Amygdala (tissue), 56 donors: ENCODE measurements at regions not wholly inside any gene's neighbourhood (a gene's known extent, or its start where the extent isn't known, plus 50 kb on each side); places are given as distances from the start of the nearest gene placed in this dataset.

Source experiments
- DNase-seq, 56 donors: peaks; one replicate each; lab custom pipeline; 2025; lab: John Stamatoyannopoulos, UW

DNA sequence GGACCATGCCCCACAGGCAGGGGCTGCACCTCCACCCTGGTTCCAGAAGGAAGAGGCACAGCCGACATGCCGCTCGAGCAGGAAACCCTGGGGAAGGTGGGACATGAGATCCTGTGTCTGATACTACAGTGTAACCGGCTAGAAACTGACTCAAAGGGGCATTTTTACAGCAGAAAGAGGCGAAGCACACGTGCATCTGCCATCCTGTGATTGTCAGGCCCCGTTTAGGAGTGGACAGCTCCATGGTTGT, 62.7 kb downstream of the SIK1 start:
- DNase-seq: no peak

DNA sequence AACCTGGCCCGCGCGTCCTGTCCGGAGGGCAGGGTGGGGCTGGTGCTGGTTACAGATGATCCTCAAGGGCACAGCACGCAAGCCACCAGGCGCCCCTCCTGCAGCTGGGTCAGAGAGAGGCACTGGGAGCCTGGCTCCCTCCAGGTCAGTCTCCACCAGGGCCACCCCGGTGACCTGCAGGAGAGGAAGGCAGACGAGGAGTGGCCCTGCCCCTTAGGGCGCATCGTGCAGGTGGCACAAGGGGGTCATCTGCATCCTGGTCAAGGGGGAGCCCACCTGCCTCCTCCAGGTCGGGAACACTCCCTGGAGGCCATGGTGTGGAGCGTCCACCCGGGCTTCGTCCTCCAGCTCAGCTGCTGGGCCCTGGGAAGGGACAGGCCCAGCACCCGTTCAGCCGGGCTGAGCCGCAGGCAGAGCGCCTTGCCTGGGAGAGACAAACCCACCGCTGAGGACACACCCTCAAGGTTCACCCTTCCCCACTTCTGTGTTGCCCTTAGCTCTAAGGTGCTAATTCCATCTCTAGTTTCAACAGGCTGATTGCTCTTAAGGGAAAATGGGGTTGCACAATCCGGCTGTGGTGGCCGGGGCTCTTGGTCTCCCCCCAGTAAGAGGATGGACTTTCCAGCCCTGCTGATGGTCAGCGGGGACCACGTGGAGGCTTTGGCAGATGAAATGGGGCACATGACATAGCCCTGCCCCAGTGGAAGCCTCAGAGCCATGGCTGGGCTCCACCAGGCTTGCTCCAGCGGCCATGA, 63.2 kb downstream of the SIK1 start:
- no peak for DNase-seq

DNA sequence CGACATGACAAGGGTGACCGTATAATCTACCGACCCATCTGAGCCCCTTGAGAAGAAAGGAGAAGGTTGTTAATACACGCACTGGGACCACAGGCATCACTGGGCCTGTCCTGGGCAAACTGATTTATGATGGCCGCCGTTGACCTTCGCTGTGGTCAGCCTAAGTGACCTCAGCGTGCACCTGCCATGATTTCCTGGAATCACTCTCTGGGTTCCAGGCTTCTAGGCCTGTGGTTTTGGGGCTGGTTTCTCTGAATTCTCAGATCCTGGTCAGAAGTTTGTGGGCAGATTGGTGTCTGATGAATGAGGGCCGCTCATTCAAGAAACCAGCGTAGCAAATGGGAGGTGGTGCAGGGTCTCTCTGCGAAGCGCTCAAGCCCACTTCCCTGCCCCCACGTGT, 64.0 kb downstream of the SIK1 start:
- DNase-seq: no peak

GRCh38 chr21:43362321-43362791, 64.6 kb downstream of the SIK1 start:
- DNase-seq: peak in 33 of 56 donors; percentile 13 to 72 (median 40)

- no peak for DNase-seq
These were observed 65.2 kb downstream of the SIK1 start for GRCh38 chr21:43361493-43362296.

- no peak for DNase-seq
These were observed 65.8 kb downstream of the SIK1 start for GRCh38 chr21:43361127-43361492.

GRCh38 chr21:43360441-43361126, 66.3 kb downstream of the SIK1 start:
- DNase-seq: no peak

DNA sequence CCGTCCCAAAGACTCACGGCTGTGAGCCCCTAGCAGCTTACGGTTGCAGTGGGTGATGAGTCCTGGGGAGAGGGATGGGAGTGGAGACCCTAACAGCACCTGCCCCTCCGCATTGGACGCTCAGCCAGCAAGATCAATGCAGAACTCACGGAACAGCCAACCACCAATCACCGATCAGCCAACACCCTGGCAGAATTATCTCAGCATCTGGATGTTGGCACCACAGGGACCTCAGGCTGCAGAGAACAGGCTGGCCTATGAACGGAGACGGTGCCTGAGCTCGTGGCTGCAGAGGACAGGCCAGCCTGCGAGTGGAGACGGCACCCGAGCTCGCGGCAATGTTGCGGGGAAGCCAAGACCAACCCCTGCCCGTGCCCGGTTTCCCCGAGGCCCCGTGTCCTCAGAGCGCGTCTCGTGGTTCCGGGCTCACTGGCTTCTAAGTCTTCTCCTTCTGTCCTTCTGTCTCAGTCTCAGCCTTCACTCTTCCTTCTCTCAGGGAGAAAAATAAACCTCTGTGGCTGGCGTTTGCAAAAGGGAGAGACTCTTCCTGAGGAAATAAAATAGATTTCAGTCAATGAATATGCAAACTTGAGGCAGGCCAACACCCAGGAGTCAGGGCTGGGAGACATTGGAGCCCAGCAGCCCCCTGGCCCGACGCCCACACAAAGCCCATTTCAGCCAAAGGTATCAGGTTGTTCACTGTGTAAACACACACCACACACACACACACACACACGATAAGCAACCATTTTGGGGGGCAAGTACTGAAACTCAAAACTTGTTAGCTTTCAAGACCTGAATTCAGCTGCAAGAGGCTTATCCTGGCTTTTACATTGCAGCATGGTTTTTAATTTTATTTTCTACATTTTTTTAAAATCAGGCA, 67.8 kb downstream of the SIK1 start:
- DNase-seq: peak in 2 of 56 donors; percentile 25 to 28

DNA sequence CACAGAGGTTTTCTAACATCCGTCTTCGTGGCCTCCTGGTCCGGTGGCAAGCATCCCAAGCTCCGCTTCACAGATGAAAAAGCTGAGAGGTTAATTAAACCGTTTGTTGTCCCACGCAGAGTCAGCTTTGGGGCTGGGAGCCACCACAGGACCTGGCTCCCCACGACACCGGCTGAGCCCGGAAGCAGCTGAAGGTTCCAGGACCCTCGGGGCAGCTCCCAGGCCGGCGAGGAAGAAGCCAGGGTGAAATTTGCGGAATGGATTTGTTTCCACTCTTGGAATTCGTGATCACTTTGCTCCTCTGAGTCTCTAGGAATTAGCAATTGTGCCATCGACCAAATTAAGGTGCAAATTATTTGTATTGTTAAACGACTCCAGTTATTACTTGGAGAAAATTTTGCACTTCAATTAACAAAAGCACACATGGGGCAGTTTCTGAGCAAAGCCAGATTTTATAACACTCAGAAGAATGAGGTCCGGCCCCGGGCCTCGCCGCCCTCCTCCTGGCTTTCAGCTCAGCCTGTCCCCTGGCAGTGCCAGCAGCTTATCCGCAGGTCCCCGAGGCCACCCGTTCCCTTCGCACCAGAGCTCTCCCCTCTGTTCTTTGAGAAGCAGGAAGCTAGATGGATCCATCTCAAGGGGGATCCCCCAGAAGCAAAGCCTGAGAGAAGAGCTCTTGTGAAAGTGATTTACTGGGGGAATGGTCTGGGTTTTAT, 69.1 kb downstream of the SIK1 start:
- no peak for DNase-seq

- no peak for DNase-seq
These were observed 71.0 kb downstream of the SIK1 start for GRCh38 chr21:43355925-43356289.

DNA sequence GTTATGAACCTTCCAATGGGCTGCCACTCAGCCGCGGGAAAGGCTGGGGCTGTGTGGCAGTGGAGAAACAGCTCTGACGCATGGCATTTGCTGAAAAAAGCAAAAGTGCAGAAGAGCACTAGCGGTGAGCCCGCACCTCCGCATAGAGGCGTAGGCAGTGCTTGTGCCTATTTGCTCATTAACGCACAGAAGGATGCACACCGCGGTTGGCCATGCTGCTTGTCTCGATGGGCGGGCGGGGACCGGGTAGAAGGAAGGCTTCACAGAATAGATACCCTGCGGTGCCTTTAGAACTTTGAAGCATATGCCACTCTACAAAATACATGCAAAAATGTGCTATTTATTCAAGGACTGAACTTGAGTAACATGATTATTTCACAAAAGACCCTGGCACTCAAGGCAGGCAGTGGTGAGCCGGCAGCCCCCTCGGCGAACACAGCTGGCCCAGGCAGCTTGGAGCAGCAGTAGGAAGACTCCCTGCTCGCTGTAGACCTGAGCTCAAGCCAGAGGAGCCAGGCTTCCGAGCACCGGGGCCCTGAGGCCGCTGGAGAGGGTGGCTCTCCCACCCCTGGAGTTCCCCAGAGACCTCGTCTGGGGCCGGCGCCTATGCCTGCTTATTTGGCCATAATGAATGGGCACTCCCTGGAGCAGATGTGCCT, 71.5 kb downstream of the SIK1 start:
- peak in 5 of 56 donors; percentile 41 to 45 (median 44) for DNase-seq

DNA sequence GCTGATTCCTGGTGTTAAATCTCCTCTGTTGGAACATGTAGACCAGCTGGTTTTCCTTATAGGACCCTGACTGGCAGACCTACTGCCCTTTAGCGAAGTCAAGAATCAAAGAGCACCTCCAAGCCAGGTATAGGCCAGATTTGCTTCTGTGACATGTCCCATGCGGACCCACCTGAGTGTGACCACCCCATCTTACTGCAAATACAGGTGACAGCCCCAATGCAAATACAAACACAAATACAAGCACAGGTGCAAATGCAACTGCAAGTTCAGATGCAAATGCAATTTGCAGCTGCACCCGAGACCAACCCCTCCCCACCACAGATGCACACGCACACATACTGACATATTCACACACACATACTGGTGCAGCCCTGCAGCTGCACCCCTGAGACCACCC, 72.3 kb downstream of the SIK1 start:
- DNase-seq: no peak

GRCh38 chr21:43354026-43354420, 72.9 kb downstream of the SIK1 start:
- no peak for DNase-seq

- DNase-seq: no peak
These were observed 73.5 kb downstream of the SIK1 start for GRCh38 chr21:43353282-43354025.

- peak in 1 of 56 donors; percentile 17 for DNase-seq
These were observed 74.2 kb downstream of the SIK1 start for GRCh38 chr21:43352568-43353281.

GRCh38 chr21:43352154-43352537, 74.8 kb downstream of the SIK1 start:
- no peak for DNase-seq

- no peak for DNase-seq
These were observed 75.3 kb downstream of the SIK1 start for GRCh38 chr21:43351501-43352153.

GRCh38 chr21:43349644-43350043, 77.3 kb downstream of the SIK1 start:
- no peak for DNase-seq
